IMR-90 (cell line): ENCODE measurements at regions not wholly inside any gene's neighbourhood (a gene's known extent, or its start where the extent isn't known, plus 50 kb on each side); places are given as distances from the start of the nearest gene placed in this dataset.

Experiments
- ATAC-seq: fragments of 200-7000 bp; cut with Tn5 transposase; 2 replicates; pipeline ENCODE4 v1.9.1; 2020; ENCODE audit warnings: low read depth, mild to moderate bottlenecking, moderate library complexity
- BruUV-seq: library from RNA; stranded (reverse); fragments of 400-500 nt; replicated peaks from 2 replicates; lab custom pipeline; 2021; lab: Mats Ljungman, UMichigan
- CTCF ChIA-PET: fragments of 300-600 bp; formaldehyde crosslinking; extraction: SDS; loops from one replicate; lab custom pipeline; 2021; ENCODE audit warnings: antibody characterized with exemption; lab: Yijun Ruan, JAX
- POLR2A ChIA-PET: fragments of 300-600 bp; sonication (Branson Sonifier 250); formaldehyde crosslinking; loops from one replicate; lab custom pipeline; 2022; ENCODE audit warnings: antibody characterized with exemption; ENCODE audit not compliant: unreplicated experiment; lab: Charles Lee
- DNase-seq: peaks from one replicate; pipeline ENCODE4 v3.0.0; 2013
- H2AFZ ChIP-seq: replicated peaks from 2 replicates; pipeline ENCODE3; 2013; ENCODE audit warnings: low read length, mild to moderate bottlenecking; ENCODE audit not compliant: poor library complexity
- H2AK5ac ChIP-seq: 2 replicates; pipeline ENCODE4 v1.6.1; 2013; ENCODE audit warnings: low read depth, low read length, inconsistent platforms
- H2AK9ac ChIP-seq: replicated peaks from 2 replicates; pipeline ENCODE3; 2013; ENCODE audit warnings: mild to moderate bottlenecking, low read depth, low read length, moderate library complexity; ENCODE audit not compliant: poor library complexity
- H2BK120ac ChIP-seq: 2 replicates; pipeline ENCODE4 v1.6.1; 2013; ENCODE audit warnings: low read depth, low read length, inconsistent platforms
- H2BK15ac ChIP-seq: 3 replicates; pipeline ENCODE4 v1.6.1; 2013; ENCODE audit warnings: low read depth, low read length, inconsistent platforms
- H2BK20ac ChIP-seq: 2 replicates; pipeline ENCODE4 v1.6.1; 2013; ENCODE audit warnings: low read depth, mild to moderate bottlenecking, inconsistent platforms, low read length, moderate library complexity
- H2BK5ac ChIP-seq: 2 replicates; pipeline ENCODE4 v1.6.1; 2013; ENCODE audit warnings: mild to moderate bottlenecking, low read depth, low read length, inconsistent platforms; ENCODE audit not compliant: poor library complexity, severe bottlenecking
- H3K14ac ChIP-seq: replicated peaks from 2 replicates; pipeline ENCODE4 v1.6.1; 2013; ENCODE audit warnings: low read depth, low read length, inconsistent platforms
- H3K18ac ChIP-seq: 2 replicates; pipeline ENCODE4 v1.6.1; 2013; ENCODE audit warnings: low read depth, low read length, control low read depth
- H3K23ac ChIP-seq: 2 replicates; pipeline ENCODE4 v1.6.1; 2013; ENCODE audit warnings: low read depth, low read length, inconsistent platforms
- H3K27ac ChIP-seq: 2 replicates; pipeline ENCODE4 v1.5.1; 2013; ENCODE audit warnings: mild to moderate bottlenecking, control low read depth, low read length; ENCODE audit not compliant: insufficient read depth
- H3K27me3 ChIP-seq: 2 replicates; pipeline ENCODE4 v1.6.1; 2013; ENCODE audit warnings: low read length; ENCODE audit not compliant: control insufficient read depth, insufficient read depth
- H3K36me3 ChIP-seq: 2 replicates; pipeline ENCODE4 v1.6.1; 2013; ENCODE audit warnings: low read length, mixed read lengths; ENCODE audit not compliant: control insufficient read depth, insufficient read depth
- H3K4ac ChIP-seq: 2 replicates; pipeline ENCODE4 v1.6.1; 2013; ENCODE audit warnings: low read depth, low read length, inconsistent platforms
- H3K4me1 ChIP-seq: 2 replicates; pipeline ENCODE4 v1.6.1; 2013; ENCODE audit warnings: low read length, mixed read lengths; ENCODE audit not compliant: control insufficient read depth, insufficient read depth
- H3K4me2 ChIP-seq: 2 replicates; pipeline ENCODE4 v1.6.1; 2013; ENCODE audit warnings: low read depth, mild to moderate bottlenecking, control low read depth, low read length, moderate library complexity
- H3K4me3 ChIP-seq: 2 replicates; pipeline ENCODE4 v1.5.1; 2013; ENCODE audit warnings: low read depth, mild to moderate bottlenecking, control low read depth, low read length, moderate library complexity; ENCODE audit not compliant: insufficient read depth
- H3K56ac ChIP-seq: 2 replicates; pipeline ENCODE4 v1.6.1; 2013; ENCODE audit warnings: low read length, inconsistent platforms; ENCODE audit not compliant: insufficient read depth; ENCODE audit errors: extremely low read depth
- H3K79me1 ChIP-seq, 2 experiments: 2 replicates each; pipeline ENCODE4 v1.6.1; 2013; ENCODE audit warnings: low read length in 2 of 2, inconsistent platforms in 1 of 2, low read depth in 1 of 2
- H3K9ac ChIP-seq: 2 replicates; pipeline ENCODE4 v1.6.1; 2013; ENCODE audit warnings: low read depth, low read length, control low read depth
- H3K9me1 ChIP-seq: 2 replicates; pipeline ENCODE4 v1.6.1; 2013; ENCODE audit warnings: low read length, inconsistent platforms; ENCODE audit not compliant: insufficient read depth
- H3K9me3 ChIP-seq: 2 replicates; pipeline ENCODE4 v1.6.1; 2013; ENCODE audit warnings: low read length; ENCODE audit not compliant: control insufficient read depth, insufficient read depth
- H4K20me1 ChIP-seq: 2 replicates; pipeline ENCODE4 v1.6.1; 2013; ENCODE audit warnings: low read length, inconsistent platforms; ENCODE audit not compliant: insufficient read depth
- H4K5ac ChIP-seq: 2 replicates; pipeline ENCODE4 v1.6.1; 2013; ENCODE audit warnings: mild to moderate bottlenecking, low read depth, low read length, control low read depth
- H4K8ac ChIP-seq, 2 experiments: 2 replicates each; pipeline ENCODE4 v1.6.1; 2013; ENCODE audit warnings: low read depth in 2 of 2, low read length in 2 of 2, control low read depth in 1 of 2, inconsistent platforms in 1 of 2
- H4K91ac ChIP-seq: 2 replicates; pipeline ENCODE4 v1.6.1; 2013; ENCODE audit warnings: low read depth, low read length, inconsistent platforms; ENCODE audit not compliant: insufficient read depth
- BHLHE40 ChIP-seq: fragments of 150-350 bp; IDR thresholded peaks from 2 replicates; pipeline ENCODE4 v1.6.1; 2016; ENCODE audit warnings: mild to moderate bottlenecking, low read depth, low read length
- CEBPB ChIP-seq: IDR thresholded peaks from 2 replicates; pipeline ENCODE4 v1.6.1; 2012; ENCODE audit warnings: low read depth, low read length, improper control_type of control experiment
- CHD1 ChIP-seq: IDR thresholded peaks from 2 replicates; pipeline ENCODE4 v1.6.1; 2012; ENCODE audit warnings: low read depth, low read length, improper control_type of control experiment
- CTCF ChIP-seq: conservative IDR thresholded peaks from 2 replicates; pipeline ENCODE4 v1.5.1; 2012; ENCODE audit warnings: mild to moderate bottlenecking, low read depth, low read length, improper control_type of control experiment
- MAZ ChIP-seq: IDR thresholded peaks from 2 replicates; pipeline ENCODE4 v1.6.1; 2012; ENCODE audit warnings: low read depth, mild to moderate bottlenecking, low read length, improper control_type of control experiment, moderate library complexity, borderline replicate concordance
- NFE2L2 ChIP-seq: fragments of 150-350 bp; IDR thresholded peaks from 2 replicates; pipeline ENCODE4 v1.6.1; 2016; ENCODE audit warnings: low read depth, mild to moderate bottlenecking, low read length
- POLR2A ChIP-seq: IDR thresholded peaks from 2 replicates; pipeline ENCODE4 v1.6.1; 2012; ENCODE audit warnings: mild to moderate bottlenecking, low read depth, low read length
- RFX5 ChIP-seq: IDR thresholded peaks from 2 replicates; pipeline ENCODE4 v1.8.0; 2012; ENCODE audit warnings: low read depth, mild to moderate bottlenecking, low read length, moderate library complexity
- SMC3 ChIP-seq: fragments of 150-350 bp; IDR thresholded peaks from 2 replicates; pipeline ENCODE4 v1.6.1; 2016; ENCODE audit warnings: low read depth, mild to moderate bottlenecking, antibody characterized with exemption, low read length, moderate library complexity
- USF2 ChIP-seq: fragments of 150-350 bp; IDR thresholded peaks from 2 replicates; pipeline ENCODE4 v1.6.1; 2017; ENCODE audit warnings: mild to moderate bottlenecking, antibody characterized with exemption, low read length, low read depth
- WGBS, 2 experiments: methylation state at CpG; one replicate each; pipeline versions ENCODE4 v1.1.5 to v1.1.7; 2013; ENCODE audit warnings: missing lambda C conversion rate in 2 of 2; ENCODE audit not compliant: insufficient read length in 1 of 2; ENCODE audit errors: extremely low coverage in 2 of 2; 5-methylcytosine and 5-hydroxymethylcytosine counted together
- dilution Hi-C: fragments of 300-500 bp; cut with HindIII; formaldehyde crosslinking; loops from one replicate; pipeline ENCODE4 v1.14.3; 2018; ENCODE audit warnings: low sequenced_read_pairs; ENCODE audit not compliant: unreplicated experiment
- in situ Hi-C: fragments of 300-500 bp; cut with MboI; formaldehyde crosslinking; loops from 3 replicates; pipeline ENCODE4 v1.14.3; 2019; ENCODE audit warnings: low sequenced_read_pairs, inconsistent platforms, mixed read lengths
- intact Hi-C: fragments of 100-400 bp; cut with micrococcal nuclease; formaldehyde crosslinking; loops from 2 replicates; pipeline ENCODE4 v1.10.0; 2022

GRCh38 chr14:89613260-89614008 lies 196.4 kb upstream of the FOXN3 start:
- H3K9ac ChIP-seq, result no peak overlapping the region
- BruUV-seq, result no TSS peak
- no CpG with 5 or more reads among the region's 5 CpGs for WGBS, 2 experiments

More at GRCh38 chr14:89613260-89614008, 196.4 kb upstream of the FOXN3 start:
- H3K27me3 ChIP-seq, result no peaks in the 10 kb centered on the region
- no peaks in the 10 kb centered on the region for H3K9me3 ChIP-seq
- H3K4me3 ChIP-seq, result no peak overlapping the region
- no peak overlapping the region for H2BK20ac ChIP-seq
- peaks cover 9% of the 10 kb centered on the region for H3K4me1 ChIP-seq
- no peak overlapping the region; the same call in 1 of the 2 replicates for H3K23ac ChIP-seq
- TF ChIP-seq CHD1 (no peak), RFX5 (no peak), MAZ (no peak), SMC3 (no peak), POLR2A (no peak), CTCF (no peak), CEBPB (no peak), BHLHE40 (no peak), USF2 (no peak), NFE2L2 (no peak)
- POLR2A ChIA-PET, result no interaction called here
- CTCF ChIA-PET, result no interaction called here
- no peak for ATAC-seq
- H4K8ac ChIP-seq, result no peak overlapping the region
- intact Hi-C loops, result loop anchor here (10.0 kb wide), 1 partner anchor 201 kb away; no protein-coding TSS in a partner anchor
- H3K9me1 ChIP-seq, result no peaks in the 10 kb centered on the region
- H4K91ac ChIP-seq, result no peak overlapping the region
- H2BK15ac ChIP-seq, result no peak overlapping the region
- H3K14ac ChIP-seq, result no peak overlapping the region
- no peak overlapping the region for H3K56ac ChIP-seq
- H2BK5ac ChIP-seq, result no peak overlapping the region
- H3K4ac ChIP-seq, result no peak overlapping the region
- peaks cover 2% of the 10 kb centered on the region; the same call in 1 of the 2 replicates for H3K36me3 ChIP-seq
- dilution Hi-C loops, result no loop called here
- no peak overlapping the region for H3K4me2 ChIP-seq
- no peak overlapping the region for H3K18ac ChIP-seq
- DNase-seq, result no peak
- H3K79me1 ChIP-seq, result peaks cover 31 to 65% of the 10 kb centered on the region in 2 experiments
- H2BK120ac ChIP-seq, result no peak overlapping the region
- H2AK5ac ChIP-seq, result no peak overlapping the region
- H4K20me1 ChIP-seq, result no peaks in the 10 kb centered on the region; the same call in 1 of the 2 replicates
- H2AK9ac ChIP-seq, result no peak overlapping the region
- H4K5ac ChIP-seq, result no peak overlapping the region
- in situ Hi-C loops, result loop anchor here (10.0 kb wide), 1 partner anchor 189 kb away; no protein-coding TSS in a partner anchor
- no peak overlapping the region for H3K27ac ChIP-seq
- no peak overlapping the region for H2AFZ ChIP-seq
